ENCODE measurements at regions not wholly inside any gene's neighbourhood (a gene's known extent, or its start where the extent isn't known, plus 50 kb on each side); places are given as distances from the start of the nearest gene placed in this dataset.

GRCh38 chr16:61289141-61289540, 747.1 kb downstream of the CDH8 start:
- TF ChIP-seq NANOG (IDR thresholded peaks at IDR 0.05; ENCODE audit: borderline replicate concordance), result no peak
- no peak for TF ChIP-seq POLR2AphosphoS5 (IDR thresholded peaks at IDR 0.05; ENCODE audit: low read depth)
- TF ChIP-seq REST (IDR thresholded peaks at IDR 0.05; ENCODE audit: unreplicated experiment), result no peak
- no peak for TF ChIP-seq EZH2phosphoT487 (IDR thresholded peaks at IDR 0.05; ENCODE audit: unreplicated experiment)
- TF ChIP-seq ETS1 (IDR thresholded peaks at IDR 0.05), result no peak
- no peak for TF ChIP-seq CREB1 (CRISPR knock-in tag; IDR thresholded peaks at IDR 0.05; ENCODE audit: low read depth)
- H3K9me2 ChIP-seq (ENCODE audit: insufficient read depth), result no peaks in the 10 kb centered on the region
- no peak for DNase-seq (ENCODE audit: low spot score)
- H3K36me3 ChIP-seq (ENCODE audit: insufficient read depth), result no peaks in the 10 kb centered on the region
- H2AFZ ChIP-seq, result no peak overlapping the region
- H3F3A ChIP-seq (replicated peaks; ENCODE audit: low read depth), result no peaks in the 10 kb centered on the region
- no peaks in the 10 kb centered on the region for H3K9me3 Mint-ChIP-seq
- no peaks in the 10 kb centered on the region for H4K20me1 ChIP-seq (replicated peaks; ENCODE audit: insufficient read depth)
- no peak overlapping the region for H3K4me3 Mint-ChIP-seq
- H3K27me3 Mint-ChIP-seq (ENCODE audit: insufficient read depth, low read depth, poor library complexity), result no peaks in the 10 kb centered on the region
- no peak overlapping the region for H3K27ac ChIP-seq (ENCODE audit: low read depth)
- peaks cover 20% of the 10 kb centered on the region for H3K4me1 ChIP-seq (ENCODE audit: insufficient read depth)
- H3K27me3 ChIP-seq (ENCODE audit: insufficient read depth), result no peaks in the 10 kb centered on the region
- H3K4me3 ChIP-seq, result no peak overlapping the region
- H3K79me2 ChIP-seq (replicated peaks; ENCODE audit: insufficient read depth), result no peaks in the 10 kb centered on the region
- peak overlapping the region; percentile 21; the same call in 1 of the 2 replicates for H3K27ac Mint-ChIP-seq
- no peaks in the 10 kb centered on the region for H3K36me3 Mint-ChIP-seq (ENCODE audit: low read depth)
- no peak overlapping the region for H3K4me2 ChIP-seq
- no peak for ATAC-seq
- peaks cover 18% of the 10 kb centered on the region; the same call in 2 of the 3 replicates for H3K4me1 Mint-ChIP-seq

GRCh38 chr16:61277849-61278248, 758.4 kb downstream of the CDH8 start:
- Mint-ChIP-seq H3K27ac (no peak overlapping the region), H3K36me3 (ENCODE audit: low read depth) (no peaks in the 10 kb centered on the region; the same call in 2 of the 3 replicates), H3K27me3 (ENCODE audit: insufficient read depth, low read depth, poor library complexity) (no peaks in the 10 kb centered on the region), H3K4me1 (no peaks in the 10 kb centered on the region), H3K4me3 (no peak overlapping the region), H3K9me3 (no peaks in the 10 kb centered on the region)
- H3F3A ChIP-seq (replicated peaks; ENCODE audit: low read depth), result no peaks in the 10 kb centered on the region
- no peak overlapping the region for H3K4me3 ChIP-seq
- no peaks in the 10 kb centered on the region for H3K4me1 ChIP-seq (ENCODE audit: insufficient read depth)
- no peaks in the 10 kb centered on the region for H3K36me3 ChIP-seq (ENCODE audit: insufficient read depth)
- H3K27ac ChIP-seq (ENCODE audit: low read depth), result no peak overlapping the region
- no peaks in the 10 kb centered on the region for H3K27me3 ChIP-seq (ENCODE audit: insufficient read depth)
- no peaks in the 10 kb centered on the region for H3K79me2 ChIP-seq (replicated peaks; ENCODE audit: insufficient read depth)
- ATAC-seq, result no peak
- H3K4me2 ChIP-seq, result no peak overlapping the region
- no peaks in the 10 kb centered on the region for H3K9me2 ChIP-seq (ENCODE audit: insufficient read depth)
- no peak overlapping the region for H2AFZ ChIP-seq
- no peaks in the 10 kb centered on the region for H4K20me1 ChIP-seq (replicated peaks; ENCODE audit: insufficient read depth)
- DNase-seq (ENCODE audit: low spot score), result no peak
- TF ChIP-seq EZH2 (IDR thresholded peaks at IDR 0.05; ENCODE audit: low read depth, unreplicated experiment), result no peak
- TF ChIP-seq ZNF331 (CRISPR knock-in tag; IDR thresholded peaks at IDR 0.05; ENCODE audit: low read depth), result no peak
- TF ChIP-seq CREB1 (CRISPR knock-in tag; IDR thresholded peaks at IDR 0.05; ENCODE audit: low read depth), result no peak
- TF ChIP-seq ETS1 (IDR thresholded peaks at IDR 0.05), result no peak
- no peak for TF ChIP-seq REST (IDR thresholded peaks at IDR 0.05; ENCODE audit: unreplicated experiment)
- no peak for TF ChIP-seq POLR2AphosphoS5 (IDR thresholded peaks at IDR 0.05; ENCODE audit: low read depth)
- no peak for TF ChIP-seq CTCF (conservative IDR thresholded peaks at IDR 0.05; ENCODE audit: low read depth in 2 of 2)
